Calu3 (cell line): ENCODE measurements at regions not wholly inside any gene's neighbourhood (a gene's known extent, or its start where the extent isn't known, plus 50 kb on each side); places are given as distances from the start of the nearest gene placed in this dataset.

Source experiments
- BruUV-seq: library from RNA; stranded (reverse); fragments of 400-500 nt; replicated peaks from 2 replicates; lab custom pipeline; 2021; lab: Mats Ljungman, UMichigan
- CTCF ChIA-PET: fragments of 300-600 bp; sonication (Branson Sonifier 250); formaldehyde crosslinking; loops from one replicate; lab custom pipeline; 2022; ENCODE audit warnings: antibody characterized with exemption; lab: Charles Lee
- DNase-seq: peaks from one replicate; pipeline ENCODE4 v3.0.0; 2022
- H3K27ac Mint-ChIP-seq: one replicate; pipeline ENCODE4 v1.8.0; 2022; ENCODE audit warnings: mixed read lengths; ENCODE audit not compliant: unreplicated experiment
- H3K27me3 Mint-ChIP-seq: one replicate; pipeline ENCODE4 v1.8.0; 2022; ENCODE audit warnings: mixed read lengths; ENCODE audit not compliant: unreplicated experiment
- H3K36me3 Mint-ChIP-seq: one replicate; pipeline ENCODE4 v1.8.0; 2022; ENCODE audit warnings: mild to moderate bottlenecking, moderate library complexity, mixed read lengths; ENCODE audit not compliant: insufficient read depth, unreplicated experiment
- H3K4me1 Mint-ChIP-seq: one replicate; pipeline ENCODE4 v1.8.0; 2022; ENCODE audit warnings: mild to moderate bottlenecking, low read depth, mixed read lengths; ENCODE audit not compliant: unreplicated experiment
- H3K4me3 Mint-ChIP-seq: one replicate; pipeline ENCODE4 v1.8.0; 2022; ENCODE audit warnings: mild to moderate bottlenecking, low read depth, moderate library complexity, mixed read lengths; ENCODE audit not compliant: unreplicated experiment
- H3K9me3 Mint-ChIP-seq: one replicate; pipeline ENCODE4 v1.8.0; 2022; ENCODE audit warnings: low read depth, mixed read lengths; ENCODE audit not compliant: unreplicated experiment
- CTCF ChIP-seq: fragments of 200-600 bp; IDR thresholded peaks from one replicate; pipeline ENCODE4 v1.8.0; 2022; ENCODE audit warnings: antibody characterized with exemption; ENCODE audit not compliant: unreplicated experiment
- intact Hi-C: fragments of 100-400 bp; cut with micrococcal nuclease; formaldehyde crosslinking; loops from one replicate; pipeline ENCODE4 v1.10.0; 2022; ENCODE audit not compliant: unreplicated experiment

- BruUV-seq, result no TSS peak
- TF ChIP-seq CTCF, result no peak
- CTCF ChIA-PET, result no interaction called here
- Mint-ChIP-seq H3K9me3 (peaks cover 8% of the 10 kb centered on the region), H3K27ac (no peak overlapping the region), H3K27me3 (no peaks in the 10 kb centered on the region), H3K4me1 (no peaks in the 10 kb centered on the region), H3K36me3 (no peaks in the 10 kb centered on the region), H3K4me3 (no peak overlapping the region)
- no peak for DNase-seq
- intact Hi-C loops, result no loop called here
These were observed 187.1 kb upstream of the STT3B start for GRCh38 chr3:31345581-31345980.

- Mint-ChIP-seq H3K36me3 (no peaks in the 10 kb centered on the region), H3K27me3 (no peaks in the 10 kb centered on the region), H3K27ac (no peak overlapping the region), H3K4me1 (no peaks in the 10 kb centered on the region), H3K9me3 (peaks cover 8% of the 10 kb centered on the region), H3K4me3 (no peak overlapping the region)
- intact Hi-C loops, result no loop called here
- CTCF ChIA-PET, result no interaction called here
- BruUV-seq, result no TSS peak
- TF ChIP-seq CTCF, result no peak
- no peak for DNase-seq
These were observed 186.2 kb upstream of the STT3B start for GRCh38 chr3:31346542-31346979.

- Mint-ChIP-seq H3K36me3 (no peaks in the 10 kb centered on the region), H3K9me3 (peaks cover 7% of the 10 kb centered on the region), H3K4me1 (no peaks in the 10 kb centered on the region), H3K4me3 (no peak overlapping the region), H3K27ac (no peak overlapping the region), H3K27me3 (no peaks in the 10 kb centered on the region)
- no TSS peak for BruUV-seq
- CTCF ChIA-PET, result no interaction called here
- intact Hi-C loops, result no loop called here
- TF ChIP-seq CTCF, result no peak
- DNase-seq, result no peak
These were observed 183.6 kb upstream of the STT3B start for GRCh38 chr3:31349001-31349748.

GRCh38 chr3:31350307-31350706, 182.4 kb upstream of the STT3B start:
- no peaks in the 10 kb centered on the region for H3K27me3 Mint-ChIP-seq
- H3K9me3 Mint-ChIP-seq, result peaks cover 4% of the 10 kb centered on the region
- no peak for TF ChIP-seq CTCF
- H3K4me1 Mint-ChIP-seq, result no peaks in the 10 kb centered on the region
- H3K36me3 Mint-ChIP-seq, result no peaks in the 10 kb centered on the region
- no peak overlapping the region for H3K27ac Mint-ChIP-seq
- DNase-seq, result no peak
- no TSS peak for BruUV-seq
- CTCF ChIA-PET, result no interaction called here
- intact Hi-C loops, result no loop called here
- H3K4me3 Mint-ChIP-seq, result no peak overlapping the region
